WTC11 (cell line): ENCODE measurements at regions not wholly inside any gene's neighbourhood (a gene's known extent, or its start where the extent isn't known, plus 50 kb on each side); places are given as distances from the start of the nearest gene placed in this dataset.

Experiments used
- ATAC-seq: fragments of 200-7000 bp; cut with Tn5 transposase; 2 replicates; pipeline ENCODE4 v1.10.0; 2021; ENCODE audit warnings: mild to moderate bottlenecking, moderate library complexity
- CTCF ChIA-PET: fragments of 300-600 bp; sonication (Branson Sonifier 250); formaldehyde crosslinking; loops from one replicate; lab custom pipeline; 2021; ENCODE audit warnings: antibody characterized with exemption; lab: Charles Lee
- POLR2A ChIA-PET: fragments of 350-600 bp; sonication (Branson Sonifier 250); formaldehyde crosslinking; loops from one replicate; lab custom pipeline; 2021; ENCODE audit warnings: antibody characterized with exemption; lab: Charles Lee
- DNase-seq: peaks from one replicate; pipeline ENCODE4 v3.0.0; 2021; ENCODE audit warnings: low spot score
- H3K27ac Mint-ChIP-seq: 2 replicates; pipeline ENCODE4 v1.8.0; 2021; ENCODE audit warnings: mixed read lengths
- H3K27me3 Mint-ChIP-seq: 2 replicates; pipeline ENCODE4 v1.8.0; 2021; ENCODE audit warnings: low read depth, mild to moderate bottlenecking, moderate library complexity, mixed read lengths
- H3K36me3 Mint-ChIP-seq: 2 replicates; pipeline ENCODE4 v1.8.0; 2021; ENCODE audit warnings: mixed read lengths
- H3K4me1 Mint-ChIP-seq: 2 replicates; pipeline ENCODE4 v1.8.0; 2022; ENCODE audit warnings: mixed read lengths
- H3K4me3 Mint-ChIP-seq: 2 replicates; pipeline ENCODE4 v1.8.0; 2021; ENCODE audit warnings: mild to moderate bottlenecking, moderate library complexity, mixed read lengths
- H3K9me3 Mint-ChIP-seq: 2 replicates; pipeline ENCODE4 v1.8.0; 2021; ENCODE audit warnings: mixed read lengths
- ATF1 ChIP-seq: sonication (generic); formaldehyde crosslinking; IDR thresholded peaks from 2 replicates; pipeline ENCODE4 v1.8.1; 2023; ENCODE audit warnings: mild to moderate bottlenecking, moderate library complexity, missing genetic modification reagents
- ATF2 ChIP-seq: sonication (generic); formaldehyde crosslinking; IDR thresholded peaks from 2 replicates; pipeline ENCODE4 v1.8.1; 2022; ENCODE audit warnings: low read depth, missing genetic modification reagents, borderline replicate concordance
- CREB1 ChIP-seq: sonication (generic); formaldehyde crosslinking; IDR thresholded peaks from 2 replicates; pipeline ENCODE4 v1.8.0; 2023; ENCODE audit warnings: mild to moderate bottlenecking, missing genetic modification reagents
- CREM ChIP-seq: sonication (generic); formaldehyde crosslinking; IDR thresholded peaks from 2 replicates; pipeline ENCODE4 v1.8.1; 2022; ENCODE audit warnings: mild to moderate bottlenecking, missing genetic modification reagents, moderate library complexity
- EMX1 ChIP-seq: fragments of 250-450 bp; sonication (Bioruptor Pico); IDR thresholded peaks from 2 replicates; pipeline ENCODE4 v1.8.0; 2021; ENCODE audit warnings: mild to moderate bottlenecking
- ETV6 ChIP-seq: sonication (generic); formaldehyde crosslinking; IDR thresholded peaks from 2 replicates; pipeline ENCODE4 v1.8.1; 2022; ENCODE audit warnings: mild to moderate bottlenecking, missing genetic modification reagents
- FOXP1 ChIP-seq: sonication (generic); formaldehyde crosslinking; IDR thresholded peaks from 2 replicates; pipeline ENCODE4 v1.8.0; 2022; ENCODE audit warnings: missing genetic modification reagents, mild to moderate bottlenecking, moderate library complexity, borderline replicate concordance
- GABPB1 ChIP-seq: sonication (generic); formaldehyde crosslinking; IDR thresholded peaks from 2 replicates; pipeline ENCODE4 v1.8.1; 2023; ENCODE audit warnings: mild to moderate bottlenecking, missing genetic modification reagents
- IRF1 ChIP-seq: sonication (generic); formaldehyde crosslinking; IDR thresholded peaks from 2 replicates; pipeline ENCODE4 v1.8.0; 2023; ENCODE audit warnings: missing genetic modification reagents
- MYBL2 ChIP-seq: sonication (generic); formaldehyde crosslinking; IDR thresholded peaks from 2 replicates; pipeline ENCODE4 v1.8.1; 2023; ENCODE audit warnings: mild to moderate bottlenecking, moderate library complexity, missing genetic modification reagents
- NR2C2 ChIP-seq: sonication (generic); formaldehyde crosslinking; IDR thresholded peaks from 2 replicates; pipeline ENCODE4 v1.8.0; 2022; ENCODE audit warnings: mild to moderate bottlenecking, missing genetic modification reagents
- PRRX2 ChIP-seq: fragments of 250-450 bp; sonication (Bioruptor Pico); IDR thresholded peaks from 2 replicates; pipeline ENCODE4 v1.8.0; 2021; ENCODE audit warnings: mild to moderate bottlenecking
- RORB ChIP-seq: fragments of 250-450 bp; sonication (Bioruptor Pico); IDR thresholded peaks from 2 replicates; pipeline ENCODE4 v1.9.0; 2021; ENCODE audit warnings: mild to moderate bottlenecking
- SMAD4 ChIP-seq: sonication (generic); formaldehyde crosslinking; IDR thresholded peaks from 2 replicates; pipeline ENCODE4 v1.8.0; 2022; ENCODE audit warnings: mild to moderate bottlenecking, missing genetic modification reagents
- SOX15 ChIP-seq: fragments of 250-450 bp; sonication (Bioruptor Pico); IDR thresholded peaks from 2 replicates; pipeline ENCODE4 v1.9.0; 2021; ENCODE audit warnings: mild to moderate bottlenecking
- TEAD1 ChIP-seq: sonication (generic); formaldehyde crosslinking; IDR thresholded peaks from 2 replicates; pipeline ENCODE4 v1.8.0; 2022; ENCODE audit warnings: mild to moderate bottlenecking, missing genetic modification reagents
- TEAD4 ChIP-seq: sonication (generic); formaldehyde crosslinking; IDR thresholded peaks from 2 replicates; pipeline ENCODE4 v1.8.0; 2022; ENCODE audit warnings: mild to moderate bottlenecking, missing genetic modification reagents
- TP53 ChIP-seq: sonication (generic); formaldehyde crosslinking; IDR thresholded peaks from 2 replicates; pipeline ENCODE4 v1.8.1; 2023; ENCODE audit warnings: mild to moderate bottlenecking, missing genetic modification reagents
- ZNF138 ChIP-seq: sonication (generic); formaldehyde crosslinking; conservative IDR thresholded peaks from 2 replicates; pipeline ENCODE4 v1.8.1; 2022; ENCODE audit warnings: mild to moderate bottlenecking, moderate library complexity, missing genetic modification reagents
- ZNF281 ChIP-seq: sonication (generic); formaldehyde crosslinking; IDR thresholded peaks from 2 replicates; pipeline ENCODE4 v1.8.0; 2023; ENCODE audit warnings: mild to moderate bottlenecking, missing genetic modification reagents
- ZNF317 ChIP-seq: sonication (generic); formaldehyde crosslinking; IDR thresholded peaks from 2 replicates; pipeline ENCODE4 v1.8.1; 2023; ENCODE audit warnings: low read depth, mild to moderate bottlenecking, moderate library complexity, missing genetic modification reagents, borderline replicate concordance
- ZNF416 ChIP-seq: fragments of 250-450 bp; sonication (Bioruptor Pico); IDR thresholded peaks from 2 replicates; pipeline ENCODE4 v1.9.0; 2021; ENCODE audit warnings: mild to moderate bottlenecking, inconsistent platforms
- TF ChIP-seq, protein P1 (sequence below): fragments of 200-600 bp; IDR thresholded peaks from 2 replicates; pipeline ENCODE4 v1.8.0; 2022; ENCODE audit warnings: antibody characterized with exemption
- TF ChIP-seq, protein P2 (sequence below): sonication (generic); formaldehyde crosslinking; IDR thresholded peaks from 2 replicates; pipeline ENCODE4 v1.8.0; 2022; ENCODE audit warnings: mild to moderate bottlenecking, missing genetic modification reagents
- TF ChIP-seq, protein P3 (sequence below): sonication (generic); formaldehyde crosslinking; IDR thresholded peaks from 2 replicates; pipeline ENCODE4 v1.8.1; 2022; ENCODE audit warnings: low read depth, mild to moderate bottlenecking, moderate library complexity, missing genetic modification reagents, borderline replicate concordance

GRCh38 chr4:169914866-169915265, 111.3 kb downstream of the MFAP3L start (continued):
- TF ChIP-seq, protein P1, sequence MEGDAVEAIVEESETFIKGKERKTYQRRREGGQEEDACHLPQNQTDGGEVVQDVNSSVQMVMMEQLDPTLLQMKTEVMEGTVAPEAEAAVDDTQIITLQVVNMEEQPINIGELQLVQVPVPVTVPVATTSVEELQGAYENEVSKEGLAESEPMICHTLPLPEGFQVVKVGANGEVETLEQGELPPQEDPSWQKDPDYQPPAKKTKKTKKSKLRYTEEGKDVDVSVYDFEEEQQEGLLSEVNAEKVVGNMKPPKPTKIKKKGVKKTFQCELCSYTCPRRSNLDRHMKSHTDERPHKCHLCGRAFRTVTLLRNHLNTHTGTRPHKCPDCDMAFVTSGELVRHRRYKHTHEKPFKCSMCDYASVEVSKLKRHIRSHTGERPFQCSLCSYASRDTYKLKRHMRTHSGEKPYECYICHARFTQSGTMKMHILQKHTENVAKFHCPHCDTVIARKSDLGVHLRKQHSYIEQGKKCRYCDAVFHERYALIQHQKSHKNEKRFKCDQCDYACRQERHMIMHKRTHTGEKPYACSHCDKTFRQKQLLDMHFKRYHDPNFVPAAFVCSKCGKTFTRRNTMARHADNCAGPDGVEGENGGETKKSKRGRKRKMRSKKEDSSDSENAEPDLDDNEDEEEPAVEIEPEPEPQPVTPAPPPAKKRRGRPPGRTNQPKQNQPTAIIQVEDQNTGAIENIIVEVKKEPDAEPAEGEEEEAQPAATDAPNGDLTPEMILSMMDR = no peak
- TF ChIP-seq MYBL2 (no peak), ZNF281 (no peak), CREB1 (no peak), ZNF317 (no peak), GABPB1 (CRISPR knock-in tag) (no peak), FOXP1 (CRISPR knock-in tag) (no peak), RORB (CRISPR knock-in tag) (no peak), SOX15 (CRISPR knock-in tag) (no peak), TP53 (CRISPR knock-in tag) (no peak), NR2C2 (no peak), ATF1 (CRISPR knock-in tag) (no peak)

DNA sequence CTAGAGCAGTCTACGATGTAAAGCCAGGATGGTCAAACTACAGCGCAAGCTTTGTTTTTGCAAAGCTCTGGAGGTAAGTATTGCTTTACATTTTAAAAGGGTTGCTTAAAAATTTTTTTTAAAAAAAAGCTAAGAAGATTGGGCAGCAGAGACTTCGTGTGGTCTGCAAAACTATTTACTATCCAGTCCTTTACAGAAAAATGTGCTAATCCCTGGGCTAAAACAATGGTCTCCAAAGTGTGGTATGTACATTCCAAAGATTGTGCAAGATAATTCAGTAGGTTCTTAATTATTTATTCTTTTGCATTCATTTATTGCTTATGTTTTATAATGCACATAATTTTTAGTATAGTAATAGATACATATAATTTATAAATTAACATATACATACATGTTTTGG, 113.2 kb downstream of the MFAP3L start:
- TF ChIP-seq ZNF416 (no peak), TEAD4 (CRISPR knock-in tag) (no peak), IRF1 (CRISPR knock-in tag) (no peak), PRRX2 (CRISPR knock-in tag) (no peak), TEAD1 (CRISPR knock-in tag) (no peak)
- no peak overlapping the region for H3K4me3 Mint-ChIP-seq
- ChIA-PET POLR2A (no interaction called here), CTCF (no interaction called here)
- H3K9me3 Mint-ChIP-seq = peaks cover 31% of the 10 kb centered on the region
- no peak overlapping the region for H3K27ac Mint-ChIP-seq
- H3K36me3 Mint-ChIP-seq = peaks cover 33% of the 10 kb centered on the region
- peaks cover 21% of the 10 kb centered on the region for H3K4me1 Mint-ChIP-seq
- no peak for ATAC-seq
- H3K27me3 Mint-ChIP-seq = no peaks in the 10 kb centered on the region
- no peak for DNase-seq

DNA sequence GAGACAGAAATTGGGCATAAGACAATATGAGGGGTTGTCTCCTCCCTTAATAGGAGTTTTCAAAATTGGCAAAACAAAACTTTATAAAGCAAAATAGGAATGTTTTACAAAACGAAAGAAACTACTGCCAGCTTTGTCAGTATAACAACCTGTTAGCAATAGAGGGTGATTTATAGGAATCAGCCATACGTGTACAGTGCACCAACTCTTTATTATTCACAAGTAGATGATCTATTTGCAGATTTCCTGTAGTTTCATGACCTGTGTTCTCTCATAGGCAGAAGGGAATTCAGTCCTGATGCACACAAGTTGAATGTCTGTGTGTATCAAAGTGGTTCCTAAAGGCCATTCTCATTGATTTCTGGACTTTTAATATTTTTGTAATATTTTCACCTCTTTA, 116.3 kb downstream of the MFAP3L start:
- ATAC-seq (no peak), DNase-seq (no peak)
- ChIA-PET POLR2A (no interaction called here), CTCF (no interaction called here)
- H3K4me3 Mint-ChIP-seq = no peak overlapping the region
- H3K27ac Mint-ChIP-seq = no peak overlapping the region
- H3K4me1 Mint-ChIP-seq = peaks cover 20% of the 10 kb centered on the region
- H3K27me3 Mint-ChIP-seq = no peaks in the 10 kb centered on the region
- H3K9me3 Mint-ChIP-seq = peaks cover 18% of the 10 kb centered on the region
- H3K36me3 Mint-ChIP-seq = peaks cover 12% of the 10 kb centered on the region
- TF ChIP-seq, protein P2, sequence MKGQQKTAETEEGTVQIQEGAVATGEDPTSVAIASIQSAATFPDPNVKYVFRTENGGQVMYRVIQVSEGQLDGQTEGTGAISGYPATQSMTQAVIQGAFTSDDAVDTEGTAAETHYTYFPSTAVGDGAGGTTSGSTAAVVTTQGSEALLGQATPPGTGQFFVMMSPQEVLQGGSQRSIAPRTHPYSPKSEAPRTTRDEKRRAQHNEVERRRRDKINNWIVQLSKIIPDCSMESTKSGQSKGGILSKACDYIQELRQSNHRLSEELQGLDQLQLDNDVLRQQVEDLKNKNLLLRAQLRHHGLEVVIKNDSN (CRISPR knock-in tag) = no peak
- TF ChIP-seq ZNF138 (CRISPR knock-in tag) (no peak), TEAD4 (CRISPR knock-in tag) (no peak), ZNF281 (no peak), EMX1 (CRISPR knock-in tag) (no peak), ZNF416 (no peak), ATF2 (CRISPR knock-in tag) (no peak), SMAD4 (CRISPR knock-in tag) (no peak), CREM (CRISPR knock-in tag) (no peak), ETV6 (CRISPR knock-in tag) (no peak)
- TF ChIP-seq, protein P3, sequence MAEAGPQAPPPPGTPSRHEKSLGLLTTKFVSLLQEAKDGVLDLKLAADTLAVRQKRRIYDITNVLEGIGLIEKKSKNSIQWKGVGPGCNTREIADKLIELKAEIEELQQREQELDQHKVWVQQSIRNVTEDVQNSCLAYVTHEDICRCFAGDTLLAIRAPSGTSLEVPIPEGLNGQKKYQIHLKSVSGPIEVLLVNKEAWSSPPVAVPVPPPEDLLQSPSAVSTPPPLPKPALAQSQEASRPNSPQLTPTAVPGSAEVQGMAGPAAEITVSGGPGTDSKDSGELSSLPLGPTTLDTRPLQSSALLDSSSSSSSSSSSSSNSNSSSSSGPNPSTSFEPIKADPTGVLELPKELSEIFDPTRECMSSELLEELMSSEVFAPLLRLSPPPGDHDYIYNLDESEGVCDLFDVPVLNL (CRISPR knock-in tag) = no peak
